ENCODE measurements at regions not wholly inside any gene's neighbourhood (a gene's known extent, or its start where the extent isn't known, plus 50 kb on each side); places are given as distances from the start of the nearest gene placed in this dataset.

GRCh38 chr4:123319639-123320038 is 77.0 kb upstream of the SPRY1 start:
- no peak for DNase-seq

- no peak for DNase-seq
These were observed 72.6 kb upstream of the SPRY1 start for GRCh38 chr4:123323998-123324397.

GRCh38 chr4:123325241-123325681 is 71.3 kb upstream of the SPRY1 start:
- no peak for DNase-seq

GRCh38 chr4:123327346-123327745 is 69.2 kb upstream of the SPRY1 start:
- no peak for DNase-seq

- DNase-seq, result no peak
These were observed 68.7 kb upstream of the SPRY1 start for GRCh38 chr4:123327846-123328429.

- DNase-seq, result no peak
These were observed 57.9 kb upstream of the SPRY1 start for GRCh38 chr4:123338715-123339114.

- no peak for DNase-seq
These were observed 56.9 kb upstream of the SPRY1 start for GRCh38 chr4:123339507-123340380.

- DNase-seq, result no peak
These were observed 56.3 kb upstream of the SPRY1 start for GRCh38 chr4:123340381-123340701.

GRCh38 chr4:123342498-123342897 is 54.1 kb upstream of the SPRY1 start:
- DNase-seq, result no peak

- DNase-seq, result no peak
These were observed 53.1 kb upstream of the SPRY1 start for GRCh38 chr4:123343400-123344041.

GRCh38 chr4:123345137-123345934 is 51.3 kb upstream of the SPRY1 start:
- DNase-seq, result no peak

- no peak for DNase-seq
These were observed 50.7 kb upstream of the SPRY1 start for GRCh38 chr4:123345935-123346300.

GRCh38 chr4:123346330-123346940 is 50.2 kb upstream of the SPRY1 start:
- no peak for DNase-seq

Measured in muscle of arm (tissue), 1 donor.